ENCODE measurements at regions not wholly inside any gene's neighbourhood (a gene's known extent, or its start where the extent isn't known, plus 50 kb on each side); places are given as distances from the start of the nearest gene placed in this dataset.

GRCh38 chr2:239862613-239863012 is 162.5 kb downstream of the NDUFA10 start:
- DNase-seq (ENCODE audit: low read depth, low spot score) (no peak), FAIRE-seq (no peak)
- H3K36me3 ChIP-seq (ENCODE audit: control insufficient read depth in 2 of 2, extremely low read depth in 1 of 2, insufficient read depth in 2 of 2, low read length in 2 of 2) = no peaks in the 10 kb centered on the region
- H3K9me3 ChIP-seq (ENCODE audit: control insufficient read depth, low read depth, low read length) = peaks cover 8% of the 10 kb centered on the region
- no peaks in the 10 kb centered on the region for H3K4me1 ChIP-seq (ENCODE audit: control insufficient read depth, extremely low read depth, insufficient read depth, low read length)
- no peak overlapping the region for H3K9ac ChIP-seq (ENCODE audit: control insufficient read depth, extremely low read depth, insufficient read depth, low read length)
- H3K9me1 ChIP-seq (ENCODE audit: control insufficient read depth, extremely low read depth, insufficient read depth, low read length) = no peaks in the 10 kb centered on the region
- no peak overlapping the region for H3K4me3 ChIP-seq (ENCODE audit: control insufficient read depth in 2 of 3, extremely low read depth in 1 of 3, insufficient read depth in 2 of 3, low read depth in 1 of 3, low read length in 3 of 3)
- TF ChIP-seq CTCF (optimal IDR thresholded peaks at IDR 0.05 in 1 of 3, IDR thresholded peaks at IDR 0.05 in 1 of 3, conservative IDR thresholded peaks at IDR 0.05 in 1 of 3; ENCODE audit: extremely low read depth in 1 of 3, insufficient read depth in 2 of 3, low read length in 3 of 3) = no peak
- no peak for TF ChIP-seq EZH2 (IDR thresholded peaks at IDR 0.05; ENCODE audit: low read length)
- dilution Hi-C loops (cut with MboI; ENCODE audit: extremely low pct_ligation_motif_present, low sequenced_read_pairs) = no loop called here
- no peak overlapping the region for H2AFZ ChIP-seq (ENCODE audit: control insufficient read depth, low read length)
- H3K27me3 ChIP-seq (ENCODE audit: control insufficient read depth, extremely low read depth, insufficient read depth, low read length) = no peaks in the 10 kb centered on the region
- H3K4me2 ChIP-seq (ENCODE audit: control insufficient read depth, extremely low read depth, insufficient read depth, low read depth, low read length) = no peak overlapping the region
- H3K79me2 ChIP-seq (ENCODE audit: control insufficient read depth, insufficient read depth, low read length) = no peaks in the 10 kb centered on the region
- no peaks in the 10 kb centered on the region for H4K20me1 ChIP-seq (ENCODE audit: control insufficient read depth, extremely low read depth, insufficient read depth, low read length)
- no peak overlapping the region for H3K27ac ChIP-seq (ENCODE audit: control insufficient read depth, insufficient read depth, low read length)

DNA sequence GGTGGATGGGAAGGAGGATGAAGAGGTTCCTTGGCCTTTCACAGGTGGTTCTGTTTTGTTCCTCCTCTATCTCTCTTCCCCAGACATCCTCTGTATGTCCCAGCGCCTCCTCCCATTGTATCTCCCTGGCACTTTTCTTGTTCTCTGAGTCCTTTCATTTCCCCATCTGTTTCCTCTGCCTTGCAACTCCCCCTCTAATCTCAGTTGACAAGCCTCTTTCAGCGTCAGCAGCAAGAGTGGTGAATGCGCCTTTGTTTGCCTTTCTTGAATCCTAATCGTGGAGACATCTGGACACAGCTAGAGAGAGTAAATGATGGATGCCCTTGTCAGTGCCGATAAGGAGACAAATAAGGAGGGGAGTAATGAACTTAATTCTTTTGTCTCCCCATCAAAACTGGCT is 167.0 kb downstream of the NDUFA10 start:
- Histone ChIP-seq H3K4me3 (ENCODE audit: control insufficient read depth in 2 of 3, extremely low read depth in 1 of 3, insufficient read depth in 2 of 3, low read depth in 1 of 3, low read length in 3 of 3) (no peak overlapping the region), H3K4me2 (ENCODE audit: control insufficient read depth, extremely low read depth, insufficient read depth, low read depth, low read length) (no peak overlapping the region), H3K9ac (ENCODE audit: control insufficient read depth, extremely low read depth, insufficient read depth, low read length) (no peak overlapping the region), H3K36me3 (ENCODE audit: control insufficient read depth in 2 of 2, extremely low read depth in 1 of 2, insufficient read depth in 2 of 2, low read length in 2 of 2) (no peaks in the 10 kb centered on the region), H3K9me1 (ENCODE audit: control insufficient read depth, extremely low read depth, insufficient read depth, low read length) (no peaks in the 10 kb centered on the region), H3K4me1 (ENCODE audit: control insufficient read depth, extremely low read depth, insufficient read depth, low read length) (no peaks in the 10 kb centered on the region), H4K20me1 (ENCODE audit: control insufficient read depth, extremely low read depth, insufficient read depth, low read length) (no peaks in the 10 kb centered on the region), H3K79me2 (ENCODE audit: control insufficient read depth, insufficient read depth, low read length) (no peaks in the 10 kb centered on the region), H2AFZ (ENCODE audit: control insufficient read depth, low read length) (no peak overlapping the region), H3K27ac (ENCODE audit: control insufficient read depth, insufficient read depth, low read length) (no peak overlapping the region), H3K9me3 (ENCODE audit: control insufficient read depth, low read depth, low read length) (no peaks in the 10 kb centered on the region), H3K27me3 (ENCODE audit: control insufficient read depth, extremely low read depth, insufficient read depth, low read length) (no peaks in the 10 kb centered on the region)
- dilution Hi-C loops (cut with MboI; ENCODE audit: extremely low pct_ligation_motif_present, low sequenced_read_pairs) = no loop called here
- no peak for FAIRE-seq
- no peak for DNase-seq (ENCODE audit: low read depth, low spot score)
- TF ChIP-seq EZH2 (IDR thresholded peaks at IDR 0.05; ENCODE audit: low read length) (no peak), CTCF (optimal IDR thresholded peaks at IDR 0.05 in 1 of 3, IDR thresholded peaks at IDR 0.05 in 1 of 3, conservative IDR thresholded peaks at IDR 0.05 in 1 of 3; ENCODE audit: extremely low read depth in 1 of 3, insufficient read depth in 2 of 3, low read length in 3 of 3) (no peak)

All from keratinocyte (primary cell).